Activated T-cell treated with anti-CD3 and anti-CD28 coated beads, Interleukin-2, amount 50 U/mL, for 24 hours (primary cell): ENCODE measurements at regions not wholly inside any gene's neighbourhood (a gene's known extent, or its start where the extent isn't known, plus 50 kb on each side); places are given as distances from the start of the nearest gene placed in this dataset.
"Not testable (repeated sequence)": the region's sequence is repeated elsewhere in the genome, so short reads cannot be mapped to it uniquely, and the experiment has no call there.

Experiments
- DNase-seq: peaks from one replicate; pipeline ENCODE4 v3.0.0-alpha.2; 2020
- H3K27ac Mint-ChIP-seq: 2 replicates; pipeline ENCODE4 v1.8.0; 2020; ENCODE audit warnings: mild to moderate bottlenecking, mixed read lengths
- H3K27me3 Mint-ChIP-seq: 2 replicates; pipeline ENCODE4 v1.8.0; 2020; ENCODE audit warnings: mixed read lengths
- H3K36me3 Mint-ChIP-seq: 2 replicates; pipeline ENCODE4 v1.8.0; 2020; ENCODE audit warnings: low read depth, mixed read lengths
- H3K4me1 Mint-ChIP-seq: 2 replicates; pipeline ENCODE4 v1.8.0; 2020; ENCODE audit warnings: low read depth, mixed read lengths
- H3K4me3 Mint-ChIP-seq: 2 replicates; pipeline ENCODE4 v1.8.0; 2020; ENCODE audit warnings: mild to moderate bottlenecking, moderate library complexity, mixed read lengths
- H3K9me3 Mint-ChIP-seq: 2 replicates; pipeline ENCODE4 v1.8.0; 2020; ENCODE audit warnings: mixed read lengths

- Mint-ChIP-seq H3K27ac (no peak overlapping the region), H3K27me3 (no peaks in the 10 kb centered on the region), H3K4me1 (no peaks in the 10 kb centered on the region), H3K4me3 (no peak overlapping the region), H3K9me3 (peaks cover 20% of the 10 kb centered on the region), H3K36me3 (no peaks in the 10 kb centered on the region)
- no peak for DNase-seq
Measured at GRCh38 chr6:103617642-103618041, 1242.1 kb downstream of the HACE1 start.

- H3K27me3 Mint-ChIP-seq: no peaks in the 10 kb centered on the region
- H3K4me3 Mint-ChIP-seq: no peak overlapping the region
- no peaks in the 10 kb centered on the region for H3K4me1 Mint-ChIP-seq
Measured at GRCh38 chr6:103587722-103588121, 1272.0 kb downstream of the HACE1 start.

GRCh38 chr6:103578115-103578514 is 1281.6 kb downstream of the HACE1 start:
- no peak overlapping the region for H3K27ac Mint-ChIP-seq
- peaks cover 11% of the 10 kb centered on the region for H3K9me3 Mint-ChIP-seq
- H3K27me3 Mint-ChIP-seq: no peaks in the 10 kb centered on the region
- H3K4me3 Mint-ChIP-seq: no peak overlapping the region
- H3K36me3 Mint-ChIP-seq: no peaks in the 10 kb centered on the region
- H3K4me1 Mint-ChIP-seq: no peaks in the 10 kb centered on the region
- DNase-seq: no peak

More at GRCh38 chr6:103587722-103588121, 1272.0 kb downstream of the HACE1 start:
- no peak for DNase-seq
- Mint-ChIP-seq H3K36me3 (no peaks in the 10 kb centered on the region), H3K9me3 (peaks cover 8% of the 10 kb centered on the region), H3K27ac (no peak overlapping the region)

- Mint-ChIP-seq H3K9me3 (peaks cover 2% of the 10 kb centered on the region), H3K4me3 (no peak overlapping the region), H3K27me3 (no peaks in the 10 kb centered on the region), H3K36me3 (no peaks in the 10 kb centered on the region), H3K27ac (no peak overlapping the region), H3K4me1 (no peaks in the 10 kb centered on the region)
- DNase-seq: no peak
Measured at GRCh38 chr6:103570431-103570830, 1289.3 kb downstream of the HACE1 start.

GRCh38 chr6:103554911-103555310 is 1304.8 kb downstream of the HACE1 start:
- H3K27ac Mint-ChIP-seq: no peak overlapping the region
- peaks cover 5% of the 10 kb centered on the region for H3K9me3 Mint-ChIP-seq
- H3K4me1 Mint-ChIP-seq: no peaks in the 10 kb centered on the region
- DNase-seq: no peak
- H3K27me3 Mint-ChIP-seq: no peaks in the 10 kb centered on the region
- no peaks in the 10 kb centered on the region for H3K36me3 Mint-ChIP-seq
- H3K4me3 Mint-ChIP-seq: no peak overlapping the region

GRCh38 chr6:103538381-103538780 is 1321.3 kb downstream of the HACE1 start:
- no peaks in the 10 kb centered on the region for H3K27me3 Mint-ChIP-seq
- no peaks in the 10 kb centered on the region for H3K4me1 Mint-ChIP-seq
- H3K4me3 Mint-ChIP-seq: no peak overlapping the region
- H3K9me3 Mint-ChIP-seq: peaks cover 3% of the 10 kb centered on the region
- DNase-seq: no peak
- no peak overlapping the region for H3K27ac Mint-ChIP-seq
- H3K36me3 Mint-ChIP-seq: no peaks in the 10 kb centered on the region

GRCh38 chr6:103534814-103535213 is 1324.9 kb downstream of the HACE1 start:
- Mint-ChIP-seq H3K27ac (no peak overlapping the region), H3K4me1 (no peaks in the 10 kb centered on the region), H3K9me3 (peaks cover 3% of the 10 kb centered on the region), H3K36me3 (no peaks in the 10 kb centered on the region), H3K27me3 (no peaks in the 10 kb centered on the region), H3K4me3 (no peak overlapping the region)
- no peak for DNase-seq

- H3K27ac Mint-ChIP-seq: no peak overlapping the region
- no peak for DNase-seq
- H3K4me1 Mint-ChIP-seq: no peaks in the 10 kb centered on the region
- H3K4me3 Mint-ChIP-seq: no peak overlapping the region
- H3K27me3 Mint-ChIP-seq: no peaks in the 10 kb centered on the region
- peaks cover 3% of the 10 kb centered on the region for H3K9me3 Mint-ChIP-seq
- H3K36me3 Mint-ChIP-seq: no peaks in the 10 kb centered on the region
Measured at GRCh38 chr6:103534095-103534494, 1325.6 kb downstream of the HACE1 start.

- no peaks in the 10 kb centered on the region for H3K27me3 Mint-ChIP-seq
- peaks cover 13% of the 10 kb centered on the region for H3K9me3 Mint-ChIP-seq
- no peaks in the 10 kb centered on the region for H3K4me1 Mint-ChIP-seq
- no peaks in the 10 kb centered on the region for H3K36me3 Mint-ChIP-seq
- H3K4me3 Mint-ChIP-seq: no peak overlapping the region
- H3K27ac Mint-ChIP-seq: no peak overlapping the region
- DNase-seq: no peak
Measured at GRCh38 chr6:103522045-103522444, 1337.7 kb downstream of the HACE1 start.

- H3K36me3 Mint-ChIP-seq: no peaks in the 10 kb centered on the region
- no peaks in the 10 kb centered on the region for H3K27me3 Mint-ChIP-seq
- peaks cover 8% of the 10 kb centered on the region for H3K9me3 Mint-ChIP-seq
- H3K4me3 Mint-ChIP-seq: no peak overlapping the region
- no peak for DNase-seq
- no peaks in the 10 kb centered on the region for H3K4me1 Mint-ChIP-seq
- no peak overlapping the region for H3K27ac Mint-ChIP-seq
Measured at GRCh38 chr6:103516336-103516735, 1343.4 kb downstream of the HACE1 start.

GRCh38 chr6:103507052-103507451 is 1352.7 kb downstream of the HACE1 start:
- Mint-ChIP-seq H3K9me3 (no peaks in the 10 kb centered on the region), H3K27ac (no peak overlapping the region), H3K4me3 (no peak overlapping the region), H3K4me1 (no peaks in the 10 kb centered on the region), H3K27me3 (no peaks in the 10 kb centered on the region), H3K36me3 (no peaks in the 10 kb centered on the region)
- no peak for DNase-seq

- Mint-ChIP-seq H3K27me3 (no peaks in the 10 kb centered on the region), H3K27ac (no peak overlapping the region), H3K9me3 (no peaks in the 10 kb centered on the region), H3K4me1 (no peaks in the 10 kb centered on the region), H3K36me3 (no peaks in the 10 kb centered on the region), H3K4me3 (no peak overlapping the region)
- DNase-seq: no peak
Measured at GRCh38 chr6:103505155-103505518, 1354.6 kb downstream of the HACE1 start.

GRCh38 chr6:103504501-103505154 is 1355.1 kb downstream of the HACE1 start:
- Mint-ChIP-seq H3K27ac (no peak overlapping the region), H3K36me3 (no peaks in the 10 kb centered on the region), H3K4me3 (no peak overlapping the region), H3K9me3 (no peaks in the 10 kb centered on the region), H3K4me1 (no peaks in the 10 kb centered on the region), H3K27me3 (no peaks in the 10 kb centered on the region)
- no peak for DNase-seq

- H3K9me3 Mint-ChIP-seq, H3K4me3 Mint-ChIP-seq, H3K36me3 Mint-ChIP-seq, H3K27ac Mint-ChIP-seq, DNase-seq, H3K4me1 Mint-ChIP-seq, H3K27me3 Mint-ChIP-seq: not testable (repeated sequence)
Measured at GRCh38 chr6:103496588-103496987, 1363.1 kb downstream of the HACE1 start.

- no peak for DNase-seq
- no peak overlapping the region for H3K4me3 Mint-ChIP-seq
- H3K4me1 Mint-ChIP-seq: no peaks in the 10 kb centered on the region
- no peaks in the 10 kb centered on the region for H3K27me3 Mint-ChIP-seq
- H3K27ac Mint-ChIP-seq: no peak overlapping the region
- no peaks in the 10 kb centered on the region for H3K36me3 Mint-ChIP-seq
- peaks cover 5% of the 10 kb centered on the region for H3K9me3 Mint-ChIP-seq
Measured at GRCh38 chr6:103456652-103457051, 1403.1 kb downstream of the HACE1 start.

GRCh38 chr6:103455275-103455674 is 1404.4 kb downstream of the HACE1 start:
- Mint-ChIP-seq H3K9me3 (peaks cover 3% of the 10 kb centered on the region), H3K27me3 (no peaks in the 10 kb centered on the region), H3K36me3 (no peaks in the 10 kb centered on the region), H3K27ac (no peak overlapping the region), H3K4me1 (no peaks in the 10 kb centered on the region), H3K4me3 (no peak overlapping the region)
- no peak for DNase-seq
